Skin of body (tissue), 1 donor: ENCODE measurements at regions not wholly inside any gene's neighbourhood (a gene's known extent, or its start where the extent isn't known, plus 50 kb on each side); places are given as distances from the start of the nearest gene placed in this dataset.
"Not testable (repeated sequence)": the region's sequence is repeated elsewhere in the genome, so short reads cannot be mapped to it uniquely, and the experiment has no call there.

Experiments
- DNase-seq: peaks from one replicate; lab custom pipeline; 2025; lab: John Stamatoyannopoulos, UW

DNA sequence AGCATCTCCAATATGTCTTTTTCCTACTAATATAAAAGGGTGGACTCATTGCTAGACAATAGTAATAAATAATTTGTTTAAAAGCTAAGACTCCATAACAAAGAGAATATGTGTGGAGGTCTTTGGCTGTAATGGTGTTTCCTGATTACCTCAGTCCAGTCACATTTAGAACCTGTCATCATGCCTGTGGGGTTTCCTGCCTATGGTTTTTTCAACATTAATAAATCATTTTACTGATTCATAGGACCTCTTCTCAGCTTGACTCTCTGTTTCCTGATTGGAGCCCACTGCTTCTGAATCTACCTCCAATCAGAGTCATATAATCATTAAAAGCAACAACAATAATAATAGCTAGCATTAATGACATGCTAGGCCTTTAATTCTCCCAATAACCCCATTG, 52.4 kb upstream of the GNAI1 start:
- no peak for DNase-seq

DNA sequence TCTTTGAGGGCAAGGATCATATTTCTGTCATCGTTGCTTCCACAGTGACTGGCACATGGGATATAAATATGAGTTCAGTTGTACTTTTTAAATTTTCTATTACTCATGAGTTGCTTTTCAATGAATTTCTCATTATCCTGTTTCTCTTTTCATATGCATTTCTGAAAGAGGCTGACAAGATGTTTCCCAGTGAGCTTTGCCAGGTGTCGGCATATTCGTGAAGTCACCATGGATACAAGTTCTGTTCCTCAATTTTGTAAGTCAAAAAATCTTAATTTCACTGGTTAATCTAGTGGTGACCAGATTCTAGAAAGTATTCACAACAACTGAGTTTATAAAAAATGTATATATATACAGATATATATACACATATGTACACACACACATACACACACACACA, 55.7 kb upstream of the GNAI1 start:
- DNase-seq, result no peak

DNA sequence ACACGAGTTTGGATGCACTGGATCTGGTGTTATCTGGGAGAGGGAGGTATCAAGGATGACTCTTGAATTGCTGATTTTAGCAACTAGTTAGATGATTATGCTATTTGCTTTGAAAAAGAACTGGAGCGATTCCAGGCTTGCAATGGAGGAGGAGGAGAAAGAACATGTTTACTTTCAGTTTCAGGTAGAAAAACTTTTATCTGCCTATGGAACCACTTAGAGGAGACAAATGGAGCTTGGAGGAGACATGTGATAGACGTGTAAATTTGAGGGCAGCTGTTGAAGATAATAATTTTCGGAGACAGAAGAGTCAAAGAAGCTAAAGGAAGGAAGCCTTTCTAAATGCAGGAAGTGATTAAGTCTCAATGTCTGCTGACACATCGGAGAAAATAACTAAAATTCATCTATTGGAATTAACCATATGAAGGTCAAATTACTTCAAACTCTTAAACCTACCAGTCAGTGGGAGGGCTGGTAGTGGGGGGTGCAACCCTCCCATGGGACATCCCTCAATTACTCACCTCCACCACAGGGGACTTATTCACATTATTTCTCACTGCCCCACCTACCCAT, 56.4 kb upstream of the GNAI1 start:
- DNase-seq, result no peak

DNA sequence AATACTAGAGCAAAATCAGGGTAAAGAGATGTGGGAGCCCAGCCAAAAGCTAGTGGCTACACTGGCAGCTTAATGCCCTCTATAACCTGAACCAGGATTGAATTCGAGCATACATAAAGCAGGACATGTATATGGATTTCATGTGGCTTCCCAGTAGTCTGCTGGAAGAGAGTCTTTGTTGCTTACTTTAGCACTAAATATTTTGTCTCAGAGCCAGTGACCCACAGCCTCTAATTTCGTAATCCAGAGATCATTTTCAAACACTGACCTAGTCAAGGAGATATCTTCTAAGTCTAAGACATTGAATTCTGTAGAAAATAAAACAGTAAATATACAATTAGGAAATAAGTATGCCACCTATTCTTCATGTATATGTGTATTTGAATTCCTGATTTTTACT, 64.2 kb upstream of the GNAI1 start:
- DNase-seq, result no peak

DNA sequence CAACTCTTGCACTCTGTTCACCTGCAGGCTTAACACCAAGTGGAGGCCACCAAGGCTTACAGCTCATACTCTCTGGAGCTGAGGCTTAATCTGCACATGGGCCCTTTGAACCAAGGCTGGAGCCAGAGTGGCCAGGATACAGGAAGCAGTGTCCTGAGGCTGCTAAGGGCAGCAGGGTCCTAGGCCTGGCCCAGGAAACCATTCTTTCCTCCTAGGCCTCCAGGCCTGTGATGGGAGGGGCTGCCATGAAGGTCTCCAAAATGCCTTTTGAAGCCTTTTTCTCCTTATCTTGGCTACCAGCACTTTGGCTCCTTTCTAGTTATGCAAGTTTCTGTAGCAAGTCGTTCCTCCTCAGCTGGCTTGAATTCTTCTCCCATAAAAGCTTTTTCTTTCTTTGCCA, 68.0 kb upstream of the GNAI1 start:
- no peak for DNase-seq

DNA sequence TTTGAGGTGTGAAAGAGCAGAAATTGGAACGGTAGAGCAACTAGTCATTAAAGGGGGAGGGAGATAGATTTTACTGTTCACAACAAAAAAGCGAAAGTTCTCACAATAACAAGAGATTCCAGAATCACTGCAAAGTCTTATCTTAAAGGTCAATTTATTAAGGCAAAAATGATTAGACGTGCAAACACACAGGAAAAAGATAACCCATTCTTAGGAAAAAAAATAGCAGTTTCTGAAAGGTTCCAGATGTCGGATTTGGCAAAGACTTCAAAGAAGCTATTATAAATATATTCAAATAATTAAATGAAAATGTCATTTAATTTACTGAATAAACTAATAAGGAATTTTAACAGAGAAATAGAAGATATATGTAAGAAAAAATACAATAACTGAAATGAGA, 70.8 kb upstream of the GNAI1 start:
- DNase-seq, result no peak

DNA sequence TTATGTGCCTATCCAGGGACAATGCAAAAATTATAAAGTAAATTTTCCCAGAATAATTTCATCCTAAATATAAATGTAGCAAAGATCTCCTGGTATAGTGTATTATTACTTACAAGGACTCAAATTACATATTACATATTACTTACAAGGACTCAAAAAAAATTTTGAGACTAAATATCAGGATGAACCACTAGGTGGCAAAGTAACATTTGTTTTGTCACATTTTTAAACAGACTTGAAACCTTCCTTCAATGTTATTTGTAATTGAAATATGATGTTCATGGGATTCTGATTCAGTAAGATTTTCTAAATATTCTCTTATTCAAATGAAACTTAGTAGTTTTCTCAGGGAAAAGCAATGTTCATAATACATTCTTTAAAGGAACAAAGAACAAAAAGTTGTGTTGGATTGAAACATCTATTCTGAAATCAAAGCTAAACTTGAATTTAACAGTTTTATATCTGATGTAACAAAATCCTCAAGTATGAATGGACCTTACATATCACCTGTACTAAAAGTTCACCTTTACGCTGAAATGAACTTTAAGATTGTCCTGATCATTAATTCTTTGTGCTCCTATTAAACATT, 74.3 kb upstream of the GNAI1 start:
- peak; percentile 28 for DNase-seq

DNA sequence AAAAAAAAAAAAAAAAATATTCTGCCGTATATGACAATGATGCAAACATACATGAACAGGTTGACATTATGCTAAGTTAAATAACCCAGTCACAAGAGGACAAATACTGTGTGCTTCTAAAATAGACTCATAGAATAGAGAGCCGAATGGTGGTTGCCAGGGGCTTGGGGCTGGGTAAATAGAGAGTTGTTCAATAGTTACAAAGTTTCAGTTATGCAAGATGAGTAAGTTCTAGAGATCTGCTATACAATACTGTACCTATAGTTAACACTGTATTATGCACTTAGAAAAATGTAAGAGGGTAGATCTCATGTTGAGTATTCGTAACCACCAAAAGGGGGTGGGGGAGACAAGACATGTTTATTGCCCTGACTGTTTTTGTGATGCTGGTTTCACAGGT, 77.1 kb upstream of the GNAI1 start:
- DNase-seq, result no peak

DNA sequence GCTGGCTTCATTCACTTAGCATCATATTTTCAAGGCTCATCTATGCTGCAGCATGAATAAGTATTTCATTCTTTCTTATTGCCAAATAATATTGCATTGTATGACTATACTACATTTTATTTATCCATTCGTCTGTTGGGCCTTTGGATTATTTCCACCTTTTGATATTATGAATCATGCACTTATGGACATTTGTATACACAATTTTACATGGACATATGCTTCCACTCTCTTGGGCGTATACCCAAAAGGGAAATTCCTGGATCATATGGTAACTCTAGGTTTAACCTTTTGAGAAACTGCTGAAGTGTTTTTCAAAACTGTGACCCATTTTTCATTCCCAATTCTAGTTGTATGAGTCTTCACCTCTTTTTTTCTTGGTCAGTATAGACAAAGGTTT, 80.3 kb upstream of the GNAI1 start:
- peak; percentile 31 for DNase-seq

DNA sequence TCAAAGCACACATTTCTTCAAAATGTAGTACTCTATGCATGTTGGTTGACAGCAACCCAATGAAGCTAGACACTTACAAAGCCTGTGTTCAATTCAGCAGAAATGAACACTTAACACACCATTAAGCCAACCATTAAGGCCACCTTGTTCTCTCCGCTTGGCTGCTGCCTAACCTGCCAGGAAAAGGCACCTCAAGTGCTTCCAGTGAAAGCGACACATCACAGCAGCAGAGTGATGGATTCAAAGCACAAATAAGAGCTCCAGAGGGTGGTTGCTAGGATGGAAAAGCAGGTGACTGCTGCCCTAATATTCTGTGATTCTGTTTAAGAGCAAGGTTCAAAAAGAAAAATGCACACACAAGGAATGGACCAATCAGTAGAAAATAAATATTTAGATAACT, 81.5 kb upstream of the GNAI1 start:
- DNase-seq, result no peak

DNA sequence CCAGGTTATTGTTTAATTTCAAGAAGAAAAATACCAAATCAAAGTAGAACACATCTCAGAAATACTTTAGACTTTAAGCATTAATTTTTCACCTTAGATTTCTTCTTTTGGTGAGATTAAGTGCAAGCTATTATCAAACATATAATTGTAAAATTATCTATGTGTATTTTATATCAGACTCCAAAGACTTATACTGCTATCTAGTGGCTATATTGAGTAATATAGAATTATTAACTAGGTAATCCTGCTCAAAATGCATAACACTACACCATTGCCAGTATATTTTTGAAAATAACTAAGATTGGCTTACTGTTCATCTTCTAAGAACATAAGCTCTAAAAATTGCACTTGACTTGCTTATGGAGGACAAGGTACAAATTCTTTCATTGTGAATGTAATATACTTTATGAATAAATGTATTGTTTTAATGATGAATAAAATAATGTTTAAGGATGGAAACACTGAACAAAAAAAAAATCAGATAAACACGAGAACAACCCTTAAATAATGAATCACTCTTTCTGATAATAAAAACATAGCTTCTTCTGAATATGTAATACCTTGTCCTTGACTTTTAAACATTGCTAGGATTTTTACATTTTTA, 86.7 kb upstream of the GNAI1 start:
- DNase-seq, result no peak

DNA sequence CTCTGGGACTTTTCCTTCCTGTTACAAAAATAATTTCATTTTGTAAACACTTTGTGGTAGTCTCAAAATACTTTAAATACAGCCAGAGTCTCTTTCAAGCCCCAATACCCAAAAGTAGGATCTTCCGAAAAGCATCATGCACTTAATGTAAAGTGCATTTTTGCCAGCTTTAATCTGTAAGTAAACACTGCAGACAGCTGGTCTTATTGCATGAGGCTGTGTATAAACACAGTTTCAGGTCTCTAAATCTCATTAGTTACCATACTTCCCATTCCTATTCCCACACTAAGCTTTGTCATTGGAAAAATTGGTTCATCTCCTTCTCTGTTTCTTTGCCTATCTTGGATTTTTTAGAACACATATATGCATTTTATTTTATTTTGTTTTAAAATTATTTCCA, 87.6 kb upstream of the GNAI1 start:
- no peak for DNase-seq

DNA sequence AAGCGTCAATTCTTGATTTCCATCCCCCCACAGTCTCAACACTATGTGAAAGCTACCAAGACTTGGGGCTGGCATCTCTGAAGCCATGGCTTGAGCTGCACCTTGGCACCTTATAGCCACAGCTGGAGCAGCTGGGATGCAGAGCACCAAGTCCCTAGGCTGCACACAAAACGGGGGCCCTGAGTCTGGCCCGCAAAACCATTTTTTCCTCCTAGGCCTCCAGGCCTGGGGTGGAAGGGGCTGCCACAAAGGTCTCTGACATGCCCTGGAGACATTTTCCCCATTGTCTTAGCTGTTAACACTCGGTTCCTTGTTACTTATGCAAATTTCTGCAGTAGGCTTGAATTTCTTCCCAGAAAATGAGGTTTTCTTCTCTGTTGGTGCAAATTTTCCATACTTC, 89.8 kb upstream of the GNAI1 start:
- DNase-seq, result no peak

DNA sequence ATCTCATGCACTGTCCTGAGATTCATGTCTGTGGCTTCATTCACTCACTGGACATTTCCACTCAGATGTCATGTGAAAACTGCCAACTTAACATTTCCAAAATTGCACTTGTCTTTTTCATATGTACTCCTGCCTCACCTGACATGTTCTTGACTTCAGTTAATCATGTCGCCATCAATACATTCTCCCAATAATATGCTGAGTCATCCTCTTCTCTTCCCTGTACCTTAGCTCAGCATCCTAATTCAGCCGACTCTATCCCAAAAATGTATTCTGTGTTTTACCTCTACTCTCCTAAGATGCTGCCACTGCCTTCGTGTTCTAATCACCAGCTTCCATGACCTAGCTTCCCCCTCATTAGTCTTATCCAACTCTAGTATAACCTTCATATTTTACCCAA, 93.9 kb upstream of the GNAI1 start:
- DNase-seq, result no peak

DNA sequence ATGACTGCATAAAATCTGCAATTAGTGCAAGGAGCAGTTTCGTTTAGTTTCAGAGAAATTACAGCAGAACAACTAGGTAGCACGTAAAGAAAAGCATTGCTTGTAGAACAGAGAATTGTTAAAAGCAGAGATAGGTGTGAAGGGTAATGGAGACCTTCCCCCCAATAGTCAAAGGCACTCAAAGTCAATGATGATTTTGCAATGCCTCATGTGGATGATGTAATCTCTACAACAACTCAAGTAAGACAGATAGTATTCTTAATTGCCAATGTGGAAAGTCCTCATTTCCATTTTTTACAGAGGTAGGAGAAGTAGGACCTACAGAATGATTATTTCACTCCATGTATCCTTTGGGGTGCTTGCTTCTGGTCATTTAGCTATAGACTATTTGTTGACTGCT, 94.3 kb upstream of the GNAI1 start:
- DNase-seq, result no peak

DNA sequence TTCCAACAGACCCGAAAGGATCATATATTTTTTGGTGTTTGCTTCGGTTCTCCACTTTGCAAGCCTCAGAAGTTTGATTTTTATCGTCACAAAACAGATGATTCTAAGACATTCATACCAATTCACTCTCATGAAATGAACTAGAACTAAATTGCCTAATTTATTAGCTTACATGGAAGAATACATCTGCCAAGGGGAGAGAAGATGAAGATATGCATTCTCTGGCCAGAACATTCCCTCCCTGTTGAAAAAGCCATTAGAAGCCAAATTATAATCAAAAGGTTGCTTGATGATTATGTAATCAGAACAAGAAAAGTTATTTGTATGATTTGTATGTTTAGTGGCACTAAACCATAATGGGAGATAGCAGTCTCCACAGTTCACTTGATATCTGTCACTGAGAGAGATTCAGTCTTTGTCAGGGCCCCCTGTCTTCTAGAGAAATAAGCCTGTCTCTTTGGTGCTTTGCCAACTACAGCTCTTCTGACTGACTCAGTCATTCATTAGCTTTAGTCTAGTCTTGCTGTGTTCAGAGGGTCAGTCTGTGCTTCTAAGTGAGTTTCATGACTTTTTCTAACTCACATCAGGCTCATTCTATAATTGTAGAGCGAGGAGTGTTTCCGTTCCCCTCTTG, 95.3 kb upstream of the GNAI1 start:
- no peak for DNase-seq

DNA sequence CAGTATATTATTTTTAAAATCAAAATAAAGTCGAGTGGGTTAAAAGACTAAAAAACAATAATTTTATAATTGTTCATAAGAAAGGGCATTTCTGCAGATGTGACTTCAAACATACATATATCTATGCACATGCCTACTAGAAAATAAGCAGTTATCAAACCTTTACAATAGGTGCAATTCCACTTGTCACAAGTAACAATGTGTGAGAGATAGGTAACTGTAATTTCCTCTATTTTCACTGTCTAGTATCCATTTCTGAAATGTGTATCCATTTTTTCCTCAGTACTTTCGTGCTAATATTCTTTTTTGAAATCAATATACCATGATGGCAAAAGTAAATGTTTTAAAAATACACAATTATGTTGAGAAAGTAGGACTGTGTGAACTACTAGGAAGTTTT, 96.9 kb upstream of the GNAI1 start:
- DNase-seq, result no peak

DNA sequence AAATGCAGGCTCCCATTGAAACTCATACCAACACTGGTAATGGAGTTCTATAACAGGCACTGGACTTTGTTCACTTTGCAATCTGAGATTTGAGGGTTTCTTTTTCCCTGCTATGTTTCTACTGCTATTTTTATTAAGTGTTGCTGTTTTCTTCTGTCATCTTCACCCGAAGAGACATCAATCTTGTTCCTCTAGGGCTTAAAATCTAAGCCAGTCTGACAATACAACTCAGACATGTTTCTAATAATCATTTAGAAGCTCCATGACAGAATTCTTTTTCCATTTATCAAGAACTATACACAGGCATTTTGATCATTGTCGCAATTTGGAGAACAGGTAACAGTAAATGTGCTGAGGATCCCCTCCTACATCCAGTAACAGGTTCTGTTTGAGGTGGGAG, 98.5 kb upstream of the GNAI1 start:
- DNase-seq, result no peak

DNA sequence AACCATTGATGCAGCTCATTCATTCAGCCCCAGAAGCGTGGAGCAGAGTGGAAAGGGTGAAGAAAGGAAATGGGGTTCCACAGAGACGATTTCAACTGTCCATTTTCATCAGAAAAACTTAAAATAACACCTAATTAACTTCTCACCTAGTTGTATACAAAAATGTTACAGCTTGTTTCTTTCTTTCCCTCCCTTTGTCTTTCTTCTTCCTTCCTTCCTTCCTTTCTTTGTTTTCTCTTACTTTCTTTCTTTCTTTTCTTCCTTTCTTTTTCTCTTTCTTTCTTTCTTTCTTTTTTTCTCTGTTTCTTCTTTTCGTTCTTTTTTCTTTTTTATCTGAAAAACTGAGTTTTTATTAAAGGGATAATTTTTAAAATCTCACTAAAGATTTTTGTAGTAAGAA, 105.9 kb upstream of the GNAI1 start:
- DNase-seq, result no peak

DNA sequence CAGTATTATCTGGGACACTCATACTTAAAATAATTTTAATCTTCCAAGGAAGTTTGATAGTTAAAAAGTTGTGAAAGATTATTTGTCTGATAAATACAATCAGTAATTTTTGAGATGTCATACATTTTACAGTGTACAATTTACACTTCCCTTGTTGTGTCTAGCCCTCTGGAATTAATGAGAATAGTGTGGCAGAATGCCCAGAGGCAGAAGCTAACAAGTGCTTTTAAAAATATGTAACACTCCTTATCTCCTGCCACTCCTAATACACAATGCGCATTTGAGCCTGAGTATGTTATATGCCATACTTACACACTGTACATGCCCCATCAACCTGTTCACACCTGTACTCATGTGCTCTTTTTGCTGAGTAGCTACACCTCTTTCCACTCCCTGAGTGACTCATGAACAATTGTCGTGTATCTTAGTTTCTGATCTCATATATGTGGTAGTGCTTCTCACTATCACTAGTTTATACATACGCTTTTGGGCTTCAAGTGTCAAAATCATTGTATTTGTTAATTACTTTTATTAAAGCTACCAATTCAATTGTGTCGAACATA, 106.9 kb upstream of the GNAI1 start:
- DNase-seq, result no peak

DNA sequence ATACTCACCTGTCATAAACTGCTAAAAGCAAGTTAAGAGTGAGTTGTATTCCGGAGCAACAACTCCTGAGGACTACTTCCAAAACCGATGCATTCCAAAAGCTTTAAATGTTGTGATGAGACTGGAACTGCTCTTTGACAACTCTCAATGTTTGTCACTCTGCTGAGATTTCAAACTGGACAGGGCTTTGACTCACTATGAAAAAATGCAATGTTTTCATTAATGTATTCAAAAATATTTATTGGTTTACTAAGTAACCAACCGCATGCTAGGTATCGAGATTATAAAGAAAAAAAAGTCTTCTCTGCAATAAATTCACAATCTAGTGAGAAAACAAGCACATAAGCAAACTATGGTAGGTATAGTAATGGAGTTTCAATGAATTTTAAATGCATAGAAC, 107.9 kb upstream of the GNAI1 start:
- no peak for DNase-seq

DNA sequence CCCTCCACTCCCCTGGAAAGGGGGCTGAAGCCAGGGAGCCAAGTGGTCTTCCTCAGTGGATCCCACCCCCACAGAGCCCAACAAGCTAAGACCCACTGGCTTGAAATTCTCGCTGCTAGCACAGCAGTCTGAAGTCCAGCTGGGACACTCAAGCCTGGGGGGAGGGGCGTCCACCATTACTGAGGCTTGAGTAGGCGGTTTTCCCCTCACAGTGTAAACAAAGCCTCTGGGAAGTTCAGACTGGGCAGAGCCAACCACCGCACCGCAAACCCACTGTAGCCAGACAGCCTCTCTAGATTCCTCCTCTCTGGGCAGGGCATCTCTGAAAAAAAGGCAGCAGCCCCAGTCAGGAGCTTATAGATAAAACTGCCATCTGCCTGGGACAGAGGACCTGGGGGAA, 114.4 kb upstream of the GNAI1 start:
- DNase-seq, result not testable (repeated sequence)

DNA sequence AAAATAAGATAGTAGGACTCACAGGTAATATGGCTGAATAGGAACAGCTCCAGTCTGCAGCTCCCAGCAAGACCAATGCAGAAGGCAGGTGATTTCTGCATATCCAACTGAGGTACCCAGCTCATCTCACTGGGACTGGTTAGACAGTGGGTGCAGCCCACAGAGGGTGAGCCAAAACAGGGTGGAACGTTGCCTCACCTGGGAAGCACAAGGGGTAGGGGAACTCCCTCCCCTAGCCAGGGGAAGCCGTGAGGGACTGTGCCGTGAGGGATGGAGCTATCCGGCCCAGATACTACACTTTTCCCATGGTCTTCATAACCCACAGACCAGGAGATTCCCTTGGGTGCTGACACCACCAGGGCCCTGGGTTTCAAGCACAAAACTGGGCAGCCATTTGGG, 114.8 kb upstream of the GNAI1 start:
- not testable (repeated sequence) for DNase-seq
